ENCODE measurements at regions not wholly inside any gene's neighbourhood (a gene's known extent, or its start where the extent isn't known, plus 50 kb on each side); places are given as distances from the start of the nearest gene placed in this dataset.
"Not testable (repeated sequence)": the region's sequence is repeated elsewhere in the genome, so short reads cannot be mapped to it uniquely, and the experiment has no call there.

- H3K9me2 ChIP-seq (ENCODE audit: insufficient read depth), result no peaks in the 10 kb centered on the region
- no peaks in the 10 kb centered on the region for H3K27me3 ChIP-seq (replicated peaks; ENCODE audit: insufficient read depth)
- H3F3A ChIP-seq (ENCODE audit: insufficient read depth), result no peaks in the 10 kb centered on the region
- no peaks in the 10 kb centered on the region for H3K36me3 ChIP-seq (ENCODE audit: low read depth)
- no peak for TF ChIP-seq EZH2 (IDR thresholded peaks at IDR 0.05; ENCODE audit: insufficient read depth, poor library complexity, severe bottlenecking)
- TF ChIP-seq EZH2phosphoT487 (IDR thresholded peaks at IDR 0.05; ENCODE audit: insufficient read depth, low read depth), result no peak
- H3K79me2 ChIP-seq (ENCODE audit: insufficient read depth), result no peaks in the 10 kb centered on the region
- H3K4me1 ChIP-seq (ENCODE audit: insufficient read depth), result no peaks in the 10 kb centered on the region
- in situ Hi-C loops (cut with MboI), result no loop called here
- H3K4me2 ChIP-seq (ENCODE audit: unreplicated experiment), result no peak overlapping the region
- no peak overlapping the region for H3K27ac ChIP-seq
- H3K9ac ChIP-seq, result no peak overlapping the region
- no peaks in the 10 kb centered on the region for H4K20me1 ChIP-seq (ENCODE audit: insufficient read depth)
- no peak overlapping the region for H3K4me3 ChIP-seq
- DNase-seq, result no peak
- H3K9me3 ChIP-seq (ENCODE audit: low read depth), result no peaks in the 10 kb centered on the region
- H2AFZ ChIP-seq, result no peak overlapping the region
- 15 to 16% methylated on average over 3 of the region's 3 CpGs for WGBS, 2 experiments (ENCODE audit: low coverage in 1 of 2, low lambda C conversion rate in 2 of 2, missing lambda C conversion rate in 2 of 2)
These were observed 534.0 kb downstream of the TMEM121 start for GRCh38 chr14:106060276-106060975.

- DNase-seq; in situ Hi-C loops (cut with MboI); H2AFZ ChIP-seq; H4K20me1 ChIP-seq (ENCODE audit: insufficient read depth); H3K27ac ChIP-seq; H3K36me3 ChIP-seq (ENCODE audit: low read depth); H3F3A ChIP-seq (ENCODE audit: insufficient read depth); H3K4me1 ChIP-seq (ENCODE audit: insufficient read depth); H3K79me2 ChIP-seq (ENCODE audit: insufficient read depth); H3K9me2 ChIP-seq (ENCODE audit: insufficient read depth); H3K4me3 ChIP-seq; H3K4me2 ChIP-seq (ENCODE audit: unreplicated experiment); H3K27me3 ChIP-seq (replicated peaks; ENCODE audit: insufficient read depth); H3K9me3 ChIP-seq (ENCODE audit: low read depth); H3K9ac ChIP-seq: not testable (repeated sequence)
- WGBS, 2 experiments (ENCODE audit: low coverage in 1 of 2, low lambda C conversion rate in 2 of 2, missing lambda C conversion rate in 2 of 2), result 14 to 29% methylated on average over 11 to 12 of the region's 12 CpGs
These were observed 535.6 kb downstream of the TMEM121 start for GRCh38 chr14:106061877-106062500.

GRCh38 chr14:106062502-106063272 is 536.3 kb downstream of the TMEM121 start:
- no peak overlapping the region for H3K4me3 ChIP-seq
- no peak for TF ChIP-seq EZH2 (IDR thresholded peaks at IDR 0.05; ENCODE audit: insufficient read depth, poor library complexity, severe bottlenecking)
- H3K27ac ChIP-seq, result no peak overlapping the region
- H3K4me2 ChIP-seq (ENCODE audit: unreplicated experiment), result no peak overlapping the region
- no peaks in the 10 kb centered on the region for H3F3A ChIP-seq (ENCODE audit: insufficient read depth)
- H3K79me2 ChIP-seq (ENCODE audit: insufficient read depth), result no peaks in the 10 kb centered on the region
- DNase-seq, result no peak
- H2AFZ ChIP-seq, result no peak overlapping the region
- WGBS, 2 experiments (ENCODE audit: low coverage in 1 of 2, low lambda C conversion rate in 2 of 2, missing lambda C conversion rate in 2 of 2), result 13 to 29% methylated on average over 4 of the region's 4 CpGs
- H3K9me2 ChIP-seq (ENCODE audit: insufficient read depth), result no peaks in the 10 kb centered on the region
- H3K36me3 ChIP-seq (ENCODE audit: low read depth), result no peaks in the 10 kb centered on the region
- no peaks in the 10 kb centered on the region for H3K4me1 ChIP-seq (ENCODE audit: insufficient read depth)
- no peak overlapping the region for H3K9ac ChIP-seq
- H3K27me3 ChIP-seq (replicated peaks; ENCODE audit: insufficient read depth), result no peaks in the 10 kb centered on the region
- in situ Hi-C loops (cut with MboI), result no loop called here
- H3K9me3 ChIP-seq (ENCODE audit: low read depth), result no peaks in the 10 kb centered on the region
- no peaks in the 10 kb centered on the region for H4K20me1 ChIP-seq (ENCODE audit: insufficient read depth)

DNA sequence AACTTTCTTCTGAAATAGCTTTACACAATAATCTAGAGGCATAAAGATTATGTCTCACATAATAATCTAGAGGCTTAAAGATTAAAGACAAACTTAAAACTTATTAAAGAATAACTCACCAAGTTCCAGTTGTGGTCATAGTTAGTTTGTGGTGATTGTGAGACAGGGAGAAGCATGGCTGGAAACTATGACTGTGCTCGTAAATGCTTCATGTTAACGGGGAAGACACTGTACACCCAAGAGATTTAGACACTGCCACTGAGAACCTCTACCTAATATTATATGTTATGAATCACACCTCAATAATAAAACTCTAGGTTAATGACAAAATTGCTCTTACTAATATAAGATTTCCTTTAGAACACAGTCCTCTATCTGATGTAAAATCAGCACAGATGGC is 541.6 kb downstream of the TMEM121 start:
- no peaks in the 10 kb centered on the region for H3K9me2 ChIP-seq (ENCODE audit: insufficient read depth)
- no peaks in the 10 kb centered on the region for H3F3A ChIP-seq (ENCODE audit: insufficient read depth)
- no peak overlapping the region for H3K4me3 ChIP-seq
- no peaks in the 10 kb centered on the region for H3K27me3 ChIP-seq (replicated peaks; ENCODE audit: insufficient read depth)
- no peaks in the 10 kb centered on the region for H4K20me1 ChIP-seq (ENCODE audit: insufficient read depth)
- no peaks in the 10 kb centered on the region for H3K4me1 ChIP-seq (ENCODE audit: insufficient read depth)
- in situ Hi-C loops (cut with MboI), result no loop called here
- no peak for TF ChIP-seq EZH2phosphoT487 (IDR thresholded peaks at IDR 0.05; ENCODE audit: insufficient read depth, low read depth)
- TF ChIP-seq EZH2 (IDR thresholded peaks at IDR 0.05; ENCODE audit: insufficient read depth, poor library complexity, severe bottlenecking), result no peak
- H3K27ac ChIP-seq, result no peak overlapping the region
- H2AFZ ChIP-seq, result no peak overlapping the region
- H3K9me3 ChIP-seq (ENCODE audit: low read depth), result no peaks in the 10 kb centered on the region
- 40 to 46% methylated on average over 2 of the region's 2 CpGs for WGBS, 2 experiments (ENCODE audit: low coverage in 1 of 2, low lambda C conversion rate in 2 of 2, missing lambda C conversion rate in 2 of 2)
- H3K79me2 ChIP-seq (ENCODE audit: insufficient read depth), result no peaks in the 10 kb centered on the region
- DNase-seq, result no peak
- no peaks in the 10 kb centered on the region for H3K36me3 ChIP-seq (ENCODE audit: low read depth)
- no peak overlapping the region for H3K4me2 ChIP-seq (ENCODE audit: unreplicated experiment)
- no peak overlapping the region for H3K9ac ChIP-seq
